HK-2 (cell line): ENCODE measurements at regions not wholly inside any gene's neighbourhood (a gene's known extent, or its start where the extent isn't known, plus 50 kb on each side); places are given as distances from the start of the nearest gene placed in this dataset.

ENCODE experiments used
- DNase-seq: peaks from one replicate; pipeline ENCODE4 v3.0.0-alpha.2; 2018; ENCODE audit not compliant: unreplicated experiment

GRCh38 chr5:14017904-14018303 is 73.4 kb upstream of the DNAH5 start:
- no peak for DNase-seq

GRCh38 chr5:14016549-14016948 is 72.1 kb upstream of the DNAH5 start:
- DNase-seq, result no peak

- peak; percentile 93 for DNase-seq
Observed at GRCh38 chr5:14011089-14012020, 66.9 kb upstream of the DNAH5 start.

- no peak for DNase-seq
Observed at GRCh38 chr5:14009575-14009974, 65.1 kb upstream of the DNAH5 start.

DNA sequence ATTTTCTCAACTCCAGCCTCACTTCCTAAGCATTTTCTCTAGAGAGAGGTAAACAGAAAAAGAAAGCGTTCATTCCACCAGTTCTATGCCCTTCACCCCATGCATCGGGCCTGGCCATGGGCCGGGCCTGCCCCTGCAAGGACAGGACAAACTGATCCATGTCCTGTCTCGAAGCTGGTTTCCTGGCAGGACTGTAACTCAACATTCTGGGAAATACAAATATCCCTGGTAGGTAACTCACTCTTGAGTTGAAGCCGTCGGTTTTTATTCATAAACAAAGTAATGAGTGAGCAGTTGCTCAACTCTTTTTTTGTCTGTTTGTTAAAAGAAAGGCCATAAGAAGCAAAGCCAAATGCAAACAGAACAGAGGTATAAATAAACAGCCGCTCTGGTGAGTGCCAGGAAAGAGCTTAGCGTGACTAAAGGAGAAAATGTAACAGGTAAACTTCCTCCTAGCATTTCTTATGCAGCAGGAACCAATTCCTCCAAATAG is 64.4 kb upstream of the DNAH5 start:
- DNase-seq, result no peak

DNA sequence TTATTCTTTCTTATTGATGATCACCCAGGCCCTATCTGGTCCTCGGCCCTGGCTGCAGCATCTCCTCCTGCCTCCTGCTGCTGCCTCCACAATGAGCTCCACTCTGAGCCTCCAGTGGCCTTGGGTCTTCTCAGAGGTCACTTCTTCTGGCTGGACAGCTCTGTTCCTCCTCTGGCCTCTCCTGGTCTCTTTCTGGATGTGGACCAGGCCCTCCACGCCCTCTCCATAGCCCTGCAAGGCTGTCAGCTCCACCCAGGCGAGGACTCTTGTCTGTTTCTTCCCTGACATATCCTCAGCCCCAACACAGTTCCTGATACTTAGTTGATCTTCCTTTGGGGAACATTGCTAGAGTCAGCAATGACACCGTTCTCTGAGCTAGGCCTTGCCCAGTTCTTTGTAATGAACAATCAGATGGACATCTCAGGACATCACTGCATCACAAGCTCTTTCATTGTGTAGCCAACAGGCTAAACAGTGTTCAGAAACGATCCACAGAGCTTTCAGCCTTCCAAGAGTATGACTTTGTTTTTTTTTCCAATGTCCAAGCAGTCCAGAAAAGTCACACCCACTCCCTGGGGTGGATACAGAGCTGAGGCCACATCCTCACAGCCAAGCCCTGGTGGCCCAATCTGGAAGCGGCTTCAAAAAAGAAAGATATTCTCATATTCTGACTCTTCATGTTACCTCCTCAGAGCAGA is 62.5 kb upstream of the DNAH5 start:
- DNase-seq, result no peak

DNA sequence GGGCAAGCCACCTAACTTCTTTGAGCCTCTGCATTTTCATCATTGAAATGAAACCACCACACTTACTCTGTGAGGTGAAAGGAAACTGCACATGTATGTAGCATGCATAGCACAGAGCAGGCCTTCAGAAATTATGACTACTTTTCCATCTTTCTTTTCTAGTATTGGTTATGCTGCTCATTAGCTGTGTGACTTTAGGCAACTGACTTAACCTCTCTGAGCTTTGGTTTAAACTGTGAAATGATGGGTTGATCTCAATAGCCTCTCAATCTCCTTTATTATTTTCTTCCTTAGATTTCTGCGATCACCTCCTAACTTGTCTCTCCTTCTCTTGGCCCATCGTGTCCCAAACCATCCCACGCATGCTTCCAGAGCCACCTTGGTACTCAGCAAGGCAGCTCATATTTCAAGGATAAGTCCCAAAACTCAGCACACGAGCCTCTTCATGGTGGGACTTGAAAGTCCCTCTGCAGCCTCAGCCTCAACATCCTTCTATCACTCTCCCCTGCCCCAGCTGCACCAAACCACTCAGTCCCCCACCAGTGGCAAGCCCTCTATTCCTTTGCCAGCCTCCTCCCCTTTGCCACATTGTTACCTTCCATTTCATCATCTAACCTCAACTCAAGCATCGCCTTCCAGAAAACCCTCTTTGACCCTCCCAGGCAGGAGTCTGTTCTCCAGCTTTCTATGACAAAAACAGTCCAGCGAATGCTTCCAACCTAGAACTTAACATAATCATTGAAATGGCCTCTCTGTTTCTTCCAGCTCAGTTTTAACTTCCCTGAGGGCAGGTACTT is 60.3 kb upstream of the DNAH5 start:
- no peak for DNase-seq

GRCh38 chr5:14003936-14004335 is 59.4 kb upstream of the DNAH5 start:
- DNase-seq, result no peak

DNA sequence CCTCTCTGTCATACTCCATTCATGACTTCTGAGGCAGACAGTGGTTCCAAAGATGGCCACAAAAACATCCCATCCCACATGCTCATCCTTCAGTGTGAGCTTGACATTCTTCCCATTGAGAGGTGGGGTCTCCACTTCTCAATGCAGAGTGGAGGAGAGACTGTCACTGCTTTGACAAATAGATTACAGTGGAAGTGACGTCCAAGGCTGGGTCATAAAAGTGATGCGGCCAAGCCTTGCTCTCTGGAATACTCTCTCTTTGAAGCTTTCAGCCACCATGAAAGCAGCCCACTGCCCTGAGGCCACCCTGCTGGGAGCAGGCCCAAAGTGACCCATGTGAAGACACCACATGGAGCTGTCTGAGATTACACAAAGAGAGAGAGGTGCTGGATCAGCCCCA is 59.0 kb upstream of the DNAH5 start:
- DNase-seq, result no peak

- no peak for DNase-seq
Observed at GRCh38 chr5:13998254-13998653, 53.8 kb upstream of the DNAH5 start.

GRCh38 chr5:13997514-13997913 is 53.0 kb upstream of the DNAH5 start:
- no peak for DNase-seq

GRCh38 chr5:13994621-13995253 is 50.2 kb upstream of the DNAH5 start:
- no peak for DNase-seq
